ENCODE measurements at regions not wholly inside any gene's neighbourhood (a gene's known extent, or its start where the extent isn't known, plus 50 kb on each side); places are given as distances from the start of the nearest gene placed in this dataset.

DNA sequence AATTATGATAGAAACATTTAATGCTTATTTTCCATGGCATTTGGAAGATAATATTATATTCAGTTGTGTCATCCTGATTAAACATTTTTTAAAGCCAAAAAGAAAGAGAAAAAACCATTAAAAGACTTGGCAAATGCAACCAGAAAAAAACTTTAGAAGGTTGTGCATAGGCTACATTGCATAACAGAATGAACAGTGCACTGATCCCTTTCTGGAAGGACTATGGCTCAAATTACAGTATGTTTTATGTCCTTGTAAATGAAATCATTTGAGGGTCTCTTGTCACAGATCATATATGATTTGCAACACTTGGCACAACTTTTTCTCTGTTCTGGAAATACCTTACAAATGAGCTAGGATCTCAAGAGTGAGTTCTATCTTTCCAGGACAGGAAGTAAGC is 275.2 kb upstream of the FLRT2 start:
- DNase-seq (ENCODE audit: low read depth): no peak
- H3K4me3 ChIP-seq (ENCODE audit: low read depth, low read length): no peak overlapping the region
- TF ChIP-seq, protein P1, sequence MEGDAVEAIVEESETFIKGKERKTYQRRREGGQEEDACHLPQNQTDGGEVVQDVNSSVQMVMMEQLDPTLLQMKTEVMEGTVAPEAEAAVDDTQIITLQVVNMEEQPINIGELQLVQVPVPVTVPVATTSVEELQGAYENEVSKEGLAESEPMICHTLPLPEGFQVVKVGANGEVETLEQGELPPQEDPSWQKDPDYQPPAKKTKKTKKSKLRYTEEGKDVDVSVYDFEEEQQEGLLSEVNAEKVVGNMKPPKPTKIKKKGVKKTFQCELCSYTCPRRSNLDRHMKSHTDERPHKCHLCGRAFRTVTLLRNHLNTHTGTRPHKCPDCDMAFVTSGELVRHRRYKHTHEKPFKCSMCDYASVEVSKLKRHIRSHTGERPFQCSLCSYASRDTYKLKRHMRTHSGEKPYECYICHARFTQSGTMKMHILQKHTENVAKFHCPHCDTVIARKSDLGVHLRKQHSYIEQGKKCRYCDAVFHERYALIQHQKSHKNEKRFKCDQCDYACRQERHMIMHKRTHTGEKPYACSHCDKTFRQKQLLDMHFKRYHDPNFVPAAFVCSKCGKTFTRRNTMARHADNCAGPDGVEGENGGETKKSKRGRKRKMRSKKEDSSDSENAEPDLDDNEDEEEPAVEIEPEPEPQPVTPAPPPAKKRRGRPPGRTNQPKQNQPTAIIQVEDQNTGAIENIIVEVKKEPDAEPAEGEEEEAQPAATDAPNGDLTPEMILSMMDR (IDR thresholded peaks at IDR 0.05; ENCODE audit: insufficient read depth, low read depth, low read length, missing control alignments): no peak

DNA sequence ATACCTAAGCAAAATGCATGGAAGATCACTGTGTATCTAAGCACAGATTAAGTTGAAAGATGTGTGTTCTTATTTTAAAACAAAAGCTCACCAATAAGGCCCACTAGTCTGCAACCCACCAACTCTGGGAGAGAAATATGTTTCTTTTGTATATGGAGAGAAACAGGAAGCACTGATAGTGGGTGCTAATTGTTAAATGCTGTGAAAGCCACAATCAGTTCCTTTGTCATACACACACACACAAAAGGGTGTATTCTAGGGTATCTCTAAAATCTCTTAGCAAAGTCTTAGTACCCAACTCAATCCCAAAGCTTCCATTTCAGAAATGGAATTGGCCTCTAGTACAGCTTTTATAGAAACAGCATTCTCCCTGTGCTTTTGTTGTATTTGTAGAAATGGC is 272.7 kb upstream of the FLRT2 start:
- H3K4me3 ChIP-seq (ENCODE audit: low read depth, low read length): no peak overlapping the region
- DNase-seq (ENCODE audit: low read depth): no peak
- TF ChIP-seq, protein P1 (IDR thresholded peaks at IDR 0.05; ENCODE audit: insufficient read depth, low read depth, low read length, missing control alignments): no peak

DNA sequence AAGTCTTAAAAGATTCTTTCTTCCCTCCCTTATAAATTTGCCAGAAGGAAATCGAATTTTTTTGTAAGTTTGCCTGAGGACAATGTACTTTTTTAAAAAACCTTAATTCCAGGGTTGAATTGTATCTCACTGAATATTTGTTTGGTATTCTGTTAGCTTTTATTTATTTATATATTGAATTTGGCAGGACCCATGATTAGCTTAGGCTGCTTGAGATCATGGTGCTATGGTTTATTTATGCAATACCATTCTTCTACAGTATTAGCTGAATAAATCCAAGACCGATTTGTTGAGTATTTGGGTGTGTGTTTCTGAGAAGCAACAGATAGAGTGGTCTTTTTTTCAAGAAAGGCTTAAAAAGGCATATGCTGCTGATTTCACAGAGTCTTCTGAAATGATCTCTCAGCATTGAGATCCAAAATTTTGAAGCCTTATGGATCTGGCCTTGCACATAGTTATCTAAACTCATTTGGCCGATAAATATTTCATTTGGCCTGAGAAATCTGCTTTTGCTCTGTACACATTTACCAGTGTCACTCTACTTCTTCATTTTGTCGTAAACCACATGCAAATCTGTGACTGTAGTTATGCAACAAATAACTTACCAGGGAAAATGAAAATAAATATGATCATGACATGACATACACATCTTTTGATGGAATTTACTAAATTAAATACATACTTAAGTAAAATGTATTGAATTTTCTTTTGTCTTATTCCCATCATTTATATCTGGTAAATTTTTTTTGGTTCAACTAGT is 265.8 kb upstream of the FLRT2 start:
- TF ChIP-seq, protein P1 (IDR thresholded peaks at IDR 0.05; ENCODE audit: insufficient read depth, low read depth, low read length, missing control alignments): no peak
- DNase-seq (ENCODE audit: low read depth): no peak

DNA sequence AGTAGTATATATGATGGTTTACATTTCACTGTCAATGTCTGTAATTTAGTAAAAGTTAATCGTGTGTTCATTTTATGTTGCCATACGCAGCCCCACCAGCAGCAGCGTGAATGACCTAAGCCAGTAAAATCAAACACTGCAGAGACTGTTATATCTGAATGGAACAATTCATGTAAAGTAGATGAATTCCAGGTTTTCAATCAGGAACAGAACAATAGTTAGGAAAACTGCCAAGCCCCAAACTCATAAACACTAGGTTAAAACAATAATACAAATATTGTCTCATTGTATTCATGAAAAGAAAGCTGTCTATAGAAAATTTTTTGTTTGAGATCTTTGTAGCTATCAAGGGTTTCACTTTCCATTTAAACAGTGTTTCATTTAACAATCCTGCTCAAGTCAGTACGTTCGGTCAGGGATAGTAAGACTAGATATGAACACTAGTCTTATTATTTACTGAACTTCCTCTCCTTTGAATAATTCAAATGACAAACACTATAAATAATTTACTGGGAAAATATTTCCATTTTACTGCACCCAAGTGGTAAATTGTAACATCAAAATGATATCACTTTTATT is 256.8 kb upstream of the FLRT2 start:
- TF ChIP-seq, protein P1 (IDR thresholded peaks at IDR 0.05; ENCODE audit: insufficient read depth, low read depth, low read length, missing control alignments): no peak
- no peak overlapping the region for H3K4me3 ChIP-seq (ENCODE audit: low read depth, low read length)
- no peak for DNase-seq (ENCODE audit: low read depth)

More for the DNA sequence above, 265.8 kb upstream of the FLRT2 start:
- H3K4me3 ChIP-seq (ENCODE audit: low read depth, low read length): no peak overlapping the region

DNA sequence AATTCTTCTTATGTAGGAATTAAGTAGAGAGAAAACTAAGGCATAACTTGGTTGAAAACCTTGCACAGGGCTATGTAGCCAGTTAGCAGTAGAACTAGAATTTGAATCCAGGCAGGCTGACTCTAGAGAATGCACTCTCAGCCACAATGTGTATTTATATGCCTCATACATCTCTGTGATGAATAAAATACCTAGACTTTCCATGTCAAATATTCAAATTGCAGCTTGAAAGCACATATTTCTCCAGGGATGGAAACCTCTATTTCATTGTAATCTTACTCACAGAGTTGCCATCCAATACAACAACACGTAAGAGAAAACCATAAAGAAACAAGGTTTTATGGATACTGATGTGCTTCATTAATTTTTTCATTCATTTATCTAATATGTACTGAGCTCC is 256.0 kb upstream of the FLRT2 start:
- TF ChIP-seq, protein P1 (IDR thresholded peaks at IDR 0.05; ENCODE audit: insufficient read depth, low read depth, low read length, missing control alignments): no peak
- no peak overlapping the region for H3K4me3 ChIP-seq (ENCODE audit: low read depth, low read length)
- DNase-seq (ENCODE audit: low read depth): no peak

DNA sequence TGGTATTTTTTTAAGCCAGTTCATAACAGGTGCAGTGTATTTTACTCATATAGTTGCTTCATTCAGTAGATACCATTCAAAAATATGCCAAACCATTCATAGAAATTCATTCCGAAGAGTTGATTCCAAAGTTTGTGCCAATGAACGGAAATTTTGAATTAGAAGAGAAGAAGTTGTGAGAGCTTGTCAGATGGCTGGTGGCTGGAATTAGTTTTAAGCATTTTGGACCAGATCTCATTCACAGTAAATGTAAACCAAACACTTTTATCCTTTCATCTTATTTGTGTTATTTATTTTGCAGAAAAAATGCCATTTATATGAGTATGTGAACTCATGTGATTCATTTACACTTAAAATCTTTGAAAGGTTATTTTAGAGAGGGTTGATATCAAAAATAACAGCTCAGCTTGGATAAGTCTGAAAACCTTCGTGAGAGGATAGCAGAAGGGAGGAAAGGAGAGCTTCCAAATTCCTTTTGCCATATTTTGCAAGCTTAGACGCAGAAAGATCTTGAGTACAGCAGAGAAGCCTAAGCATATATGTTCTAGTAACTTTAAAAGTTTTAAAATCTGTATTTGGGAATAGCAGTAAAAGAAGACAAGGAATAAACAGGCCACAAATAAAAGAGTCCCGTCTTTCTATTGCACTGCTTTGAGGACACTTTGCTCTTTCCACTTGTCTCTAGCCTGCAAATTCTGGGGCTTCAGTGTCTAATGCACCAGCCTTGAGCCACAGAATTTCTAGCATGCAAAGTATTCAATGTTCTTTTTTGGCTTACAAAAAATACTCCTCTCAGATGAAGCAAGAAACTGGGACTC is 253.6 kb upstream of the FLRT2 start:
- DNase-seq (ENCODE audit: low read depth): no peak
- no peak overlapping the region for H3K4me3 ChIP-seq (ENCODE audit: low read depth, low read length)
- TF ChIP-seq, protein P1 (IDR thresholded peaks at IDR 0.05; ENCODE audit: insufficient read depth, low read depth, low read length, missing control alignments): no peak

Data from GM12865 (cell line).